Activated effector memory CD4-positive, alpha-beta T cell treated with Interleukin-2 at 50 U/mL for 16 hours (primary cell): ENCODE measurements at regions not wholly inside any gene's neighbourhood (a gene's known extent, or its start where the extent isn't known, plus 50 kb on each side); places are given as distances from the start of the nearest gene placed in this dataset.

ENCODE experiments used
- DNase-seq: peaks from one replicate; pipeline ENCODE4 v3.0.0-alpha.2; 2020

- no peak for DNase-seq
Observed at GRCh38 chr14:101110729-101111619, 207.5 kb upstream of the RTL1 start.

DNA sequence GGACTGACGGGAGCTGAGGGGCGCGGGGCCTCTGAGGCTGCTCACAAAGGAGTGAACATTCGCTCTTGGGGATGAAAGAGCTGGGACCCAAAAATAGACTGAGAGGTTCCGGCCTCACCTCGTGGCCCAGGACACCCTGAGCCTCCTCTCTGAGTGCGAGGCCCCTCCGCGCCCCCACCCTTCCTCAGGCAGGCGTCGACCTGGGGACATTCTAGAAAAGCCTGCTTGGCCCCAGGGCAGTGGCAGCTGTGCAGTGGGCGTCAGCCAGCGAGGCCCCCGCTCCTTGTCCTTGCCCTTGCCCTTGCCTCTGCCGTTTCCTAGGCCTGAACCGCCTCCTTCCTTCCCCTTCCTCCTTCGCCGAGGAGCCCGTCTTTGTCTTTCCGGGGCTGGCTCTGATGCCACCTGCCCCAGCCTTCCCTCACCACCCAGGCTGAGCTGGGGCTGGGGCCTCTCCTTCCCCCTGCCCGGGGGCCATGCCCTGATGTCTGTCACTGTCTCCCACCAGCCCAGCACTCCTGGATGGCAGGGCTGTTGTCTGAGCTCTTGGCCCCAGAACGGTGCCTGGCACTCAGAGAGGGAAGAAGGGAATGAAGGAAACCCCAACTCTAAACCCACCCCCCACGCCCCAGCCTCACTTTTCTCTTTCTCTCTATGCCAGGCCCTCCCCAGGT lies 208.2 kb upstream of the RTL1 start:
- DNase-seq: no peak

GRCh38 chr14:101112351-101113107 lies 209.0 kb upstream of the RTL1 start:
- DNase-seq: no peak

- no peak for DNase-seq
Observed at GRCh38 chr14:101113108-101113612, 209.6 kb upstream of the RTL1 start.

DNA sequence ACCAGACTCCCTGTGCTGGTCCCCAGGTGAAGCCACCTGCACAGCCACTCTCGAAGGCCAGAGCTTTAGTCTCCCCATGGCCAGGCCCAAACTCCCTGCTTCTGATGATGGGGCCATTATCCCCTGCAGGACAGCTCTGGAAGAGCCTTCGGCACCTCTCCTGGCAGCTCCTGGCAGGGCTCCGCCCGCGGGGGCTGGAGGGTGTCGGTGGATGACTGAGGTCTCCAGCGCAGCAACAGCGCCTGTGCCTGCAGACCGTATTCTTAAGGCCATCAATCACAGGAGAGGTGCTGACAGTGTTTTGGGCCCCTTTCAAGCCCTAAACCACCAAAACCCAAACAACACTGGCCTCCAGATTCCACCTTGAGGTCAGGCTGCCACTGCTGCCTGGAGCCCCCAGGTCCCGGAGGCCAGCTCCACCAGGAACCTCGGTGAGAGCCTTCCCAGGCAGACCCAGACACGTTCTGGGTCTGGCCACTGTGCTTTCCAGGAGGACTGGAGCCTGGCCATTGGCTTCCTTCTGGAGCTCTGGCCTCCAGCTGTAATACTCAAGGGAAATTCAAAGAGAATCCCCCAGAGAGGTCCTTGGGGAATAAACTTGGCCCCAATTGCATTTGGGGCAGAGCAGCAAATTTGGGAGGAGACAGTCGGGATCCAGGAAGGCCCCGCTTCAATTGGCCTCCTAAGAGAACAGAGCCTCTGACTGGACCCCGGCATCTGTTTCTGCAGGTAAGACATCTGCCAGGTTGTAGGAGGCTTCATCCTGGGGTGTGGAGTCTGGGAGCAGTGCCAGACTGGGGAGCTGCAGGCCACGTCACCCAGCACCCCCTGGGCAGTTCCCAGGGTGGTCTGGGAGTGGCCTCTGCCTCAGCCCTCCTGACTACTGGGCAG lies 210.6 kb upstream of the RTL1 start:
- no peak for DNase-seq

DNA sequence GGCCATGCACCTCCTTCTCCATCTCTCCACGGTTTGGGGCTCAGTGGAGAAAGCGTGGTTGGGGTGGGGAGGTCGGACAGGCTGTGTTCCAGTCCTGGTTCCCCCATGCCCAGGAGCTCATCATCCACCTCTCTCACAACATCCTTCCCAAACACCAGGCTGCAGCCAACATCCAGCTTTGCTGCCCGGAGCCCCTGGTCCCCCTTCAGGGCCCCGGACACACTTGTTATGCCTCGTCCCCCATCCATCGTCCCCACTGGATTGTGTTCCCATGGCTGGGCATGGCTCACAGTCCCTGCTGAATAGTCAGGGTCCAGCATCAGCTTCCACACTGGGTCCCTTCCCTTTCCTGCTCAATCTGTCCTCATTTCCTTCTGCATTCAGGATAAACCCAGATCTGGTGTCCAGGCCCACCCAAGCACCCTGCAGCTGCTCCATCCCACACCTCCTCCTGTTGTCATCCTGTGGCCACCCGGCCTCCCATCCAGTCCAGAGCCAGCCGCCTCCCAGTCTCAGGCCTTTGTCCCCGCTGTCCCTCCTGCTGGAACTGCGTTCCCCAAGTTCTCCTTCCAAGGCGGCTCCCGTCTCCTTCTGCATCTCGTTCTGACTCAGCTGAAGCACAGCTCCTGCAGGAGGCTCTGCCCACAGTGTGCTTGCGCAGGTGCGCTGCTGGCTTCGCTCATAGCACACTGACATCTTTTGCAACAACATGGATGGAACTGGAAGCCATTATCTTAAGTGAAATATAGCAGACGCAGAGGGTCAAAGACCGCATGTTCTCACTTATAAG lies 211.4 kb upstream of the RTL1 start:
- no peak for DNase-seq

DNA sequence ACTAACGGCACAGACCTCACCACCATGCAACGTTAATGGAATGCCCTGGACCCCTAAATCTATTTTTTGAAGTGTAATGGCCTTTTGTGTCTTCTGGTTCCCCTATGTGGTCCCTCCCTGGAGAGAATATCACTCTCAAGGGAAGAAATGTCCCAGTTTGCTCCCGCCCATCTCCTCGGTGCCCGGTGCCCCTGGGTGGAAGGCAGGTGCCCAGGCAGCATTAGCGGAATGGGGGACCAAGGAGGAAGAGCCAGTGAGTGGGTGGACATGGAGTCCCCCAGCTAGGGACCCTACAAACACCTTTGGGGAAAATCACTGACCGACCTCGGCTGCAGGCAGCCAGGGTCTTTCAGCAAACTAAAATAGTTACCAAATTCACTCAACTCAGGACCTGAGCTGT lies 212.1 kb upstream of the RTL1 start:
- DNase-seq: no peak

DNA sequence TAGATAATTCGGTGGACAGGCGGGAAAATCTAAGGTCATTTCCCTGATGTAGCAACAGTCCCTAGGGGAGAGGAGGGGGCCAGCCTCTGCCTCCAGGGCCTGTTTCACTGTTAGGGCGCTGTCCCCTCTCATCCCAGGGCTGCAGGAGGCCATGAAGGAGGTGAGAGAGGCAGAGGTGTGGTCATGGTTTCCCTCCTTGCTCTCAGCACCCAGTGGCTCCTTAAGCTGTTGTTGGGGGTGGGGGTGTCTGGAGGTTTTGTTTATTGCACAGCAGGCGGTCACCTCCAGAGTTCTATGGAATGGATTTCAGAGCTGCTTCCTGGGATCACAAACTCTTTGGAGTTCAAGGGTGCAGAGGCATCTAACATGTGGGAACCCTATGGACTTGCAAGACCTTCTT lies 212.5 kb upstream of the RTL1 start:
- no peak for DNase-seq

- DNase-seq: no peak
Observed at GRCh38 chr14:101116486-101117130, 213.1 kb upstream of the RTL1 start.

GRCh38 chr14:101117543-101117942 lies 214.0 kb upstream of the RTL1 start:
- no peak for DNase-seq

DNA sequence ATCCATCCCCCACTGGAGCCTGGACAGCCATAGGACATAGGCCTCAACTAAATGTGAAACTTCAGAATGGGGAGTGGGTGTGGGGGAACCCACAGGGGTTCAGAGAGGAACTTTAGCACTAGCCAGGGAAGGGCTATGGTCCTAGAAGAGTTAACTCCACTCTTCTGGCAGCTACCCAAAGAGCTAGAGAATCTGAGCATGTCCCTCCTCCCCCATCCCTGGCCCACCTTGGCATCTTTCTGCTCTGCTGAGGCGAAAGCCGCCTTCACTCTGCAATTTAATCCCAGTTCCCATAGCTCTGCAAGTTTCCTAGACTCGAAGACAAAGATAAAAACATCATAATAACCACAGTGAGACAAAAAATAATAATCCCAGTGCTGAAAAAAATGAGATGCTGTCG lies 214.7 kb upstream of the RTL1 start:
- no peak for DNase-seq

- no peak for DNase-seq
Observed at GRCh38 chr14:101118746-101119591, 215.4 kb upstream of the RTL1 start.

DNA sequence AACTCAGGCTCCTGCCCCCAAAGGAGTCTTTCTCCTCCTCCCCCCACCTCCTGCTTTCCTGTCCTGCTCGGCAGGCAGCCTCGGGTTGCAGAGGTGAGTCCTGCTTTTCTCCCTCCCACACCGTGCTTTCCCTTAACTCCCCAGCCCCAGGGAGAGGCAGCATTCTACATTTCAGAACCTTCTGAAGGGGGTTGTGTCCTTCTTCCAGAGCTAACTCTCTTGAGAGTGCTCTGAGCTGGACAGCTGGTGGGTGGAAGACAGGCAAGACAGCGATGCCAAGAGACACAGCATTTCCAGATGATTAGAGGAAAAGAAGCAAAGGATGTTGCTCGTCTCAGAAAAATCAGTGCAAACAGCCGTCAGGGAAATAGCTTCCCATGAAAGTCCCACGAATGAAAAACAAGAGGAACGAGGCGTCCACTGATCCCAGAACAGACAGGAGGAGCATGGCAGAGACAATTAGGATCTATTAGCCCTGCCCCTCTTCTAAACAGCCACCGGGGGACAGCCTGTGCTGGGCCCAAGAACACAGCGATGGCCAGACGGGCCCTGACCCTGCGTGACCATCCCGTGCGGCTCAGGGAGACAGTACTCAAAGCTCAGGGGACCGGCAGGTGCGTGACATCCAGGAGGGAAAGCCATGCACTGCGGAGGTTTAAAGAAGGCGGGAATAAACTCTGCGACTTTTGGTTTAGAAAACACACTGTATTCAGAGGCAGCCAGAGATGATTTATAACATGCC lies 216.5 kb upstream of the RTL1 start:
- no peak for DNase-seq

GRCh38 chr14:101120641-101121507 lies 217.4 kb upstream of the RTL1 start:
- DNase-seq: no peak

DNA sequence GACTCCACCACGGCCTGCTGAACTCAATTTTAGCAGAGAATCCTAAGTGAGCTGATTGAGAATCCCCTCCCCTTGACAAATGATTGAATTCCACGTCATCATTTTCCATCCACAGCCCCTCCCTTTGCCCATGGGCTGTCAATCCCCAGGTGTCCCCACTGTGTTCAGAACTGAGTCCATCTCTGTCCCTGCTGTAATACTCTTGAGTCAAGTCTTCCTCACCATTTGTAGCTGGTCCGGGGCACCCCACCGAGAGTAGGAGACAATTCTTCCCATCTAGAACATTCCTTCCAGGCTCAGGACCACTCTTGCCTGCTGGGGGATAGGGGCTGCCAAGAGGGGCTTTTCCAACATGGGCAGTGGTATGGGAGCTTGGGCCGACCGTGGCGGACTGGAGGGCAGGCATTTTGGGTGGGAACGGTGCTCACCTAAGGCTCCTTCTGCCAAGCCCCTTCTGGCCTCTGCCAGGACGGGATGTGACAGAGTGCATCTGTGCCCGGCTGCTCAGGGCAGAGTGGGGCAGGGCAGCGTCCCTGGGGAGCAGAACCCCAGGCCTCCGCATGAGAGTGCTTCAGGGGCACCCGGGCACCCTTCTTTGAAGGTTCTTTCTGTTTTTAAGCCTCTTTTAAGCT lies 218.1 kb upstream of the RTL1 start:
- DNase-seq: no peak

DNA sequence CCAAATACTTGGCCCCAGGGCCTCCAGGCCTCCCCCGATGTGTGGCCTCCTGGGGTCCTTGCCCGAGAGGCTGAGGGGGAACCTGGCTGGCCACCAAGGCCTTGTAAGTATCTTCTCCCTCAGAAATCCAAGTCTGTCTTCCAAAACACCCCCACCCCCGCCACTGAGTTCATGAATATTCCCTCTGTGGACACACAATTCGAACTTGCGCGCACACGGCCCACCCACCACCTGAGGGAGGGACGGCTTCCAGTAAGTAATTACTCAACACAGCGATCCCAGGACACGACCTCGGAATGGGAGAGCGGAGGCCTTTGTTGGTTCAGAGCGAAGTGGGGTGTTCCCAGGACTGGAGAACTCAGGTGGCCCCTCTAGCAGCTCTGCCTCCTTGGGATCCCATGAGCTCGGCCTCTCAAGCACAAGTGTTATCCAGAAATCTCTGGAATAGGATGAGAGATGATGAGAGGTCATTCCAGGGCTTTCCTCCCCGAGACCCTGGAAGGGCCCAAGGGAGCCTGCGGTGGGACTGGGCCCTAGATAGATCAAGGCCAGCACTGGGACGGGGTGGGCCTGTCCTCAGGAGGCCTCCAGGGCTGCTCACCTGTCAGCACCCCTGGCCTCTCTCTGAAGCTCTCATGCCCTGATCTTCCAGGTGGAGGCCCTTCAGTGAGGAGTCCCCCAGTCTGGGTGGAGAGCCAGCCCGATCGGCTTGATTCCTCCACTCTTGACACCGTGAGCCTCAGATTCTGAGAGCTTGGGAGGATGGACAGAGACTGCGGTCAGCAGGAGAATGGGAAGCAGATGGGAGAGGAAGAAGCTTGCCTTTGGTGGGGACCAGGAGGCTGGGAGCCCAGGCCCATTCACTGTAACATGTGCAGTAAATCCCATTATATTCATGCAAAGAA lies 219.0 kb upstream of the RTL1 start:
- no peak for DNase-seq
